SK-N-SH treated with all-trans-retinoic acid at 6 μM for 48 hours (cell line): ENCODE measurements at regions not wholly inside any gene's neighbourhood (a gene's known extent, or its start where the extent isn't known, plus 50 kb on each side); places are given as distances from the start of the nearest gene placed in this dataset.

ENCODE experiments used
- ATAC-seq: fragments of 200-7000 bp; cut with Tn5 transposase; 3 replicates; pipeline ENCODE4 v1.9.1; 2020; ENCODE audit warnings: mild to moderate bottlenecking, moderate library complexity
- ARNTL ChIP-seq: fragments of 450-650 bp; formaldehyde crosslinking; IDR thresholded peaks from 2 replicates; pipeline ENCODE4 v1.5.0; 2020; ENCODE audit warnings: low read depth, mild to moderate bottlenecking, moderate library complexity, borderline replicate concordance
- BACH2 ChIP-seq: fragments of 250-450 bp; sonication (Bioruptor Pico); IDR thresholded peaks from 2 replicates; pipeline ENCODE4 v1.9.0; 2021; ENCODE audit warnings: mild to moderate bottlenecking, borderline replicate concordance
- CSDC2 ChIP-seq: fragments of 250-450 bp; sonication (Bioruptor Pico); IDR thresholded peaks from 2 replicates; pipeline ENCODE4 v1.5.0; 2020; ENCODE audit warnings: mild to moderate bottlenecking, moderate library complexity
- CSRNP3 ChIP-seq: fragments of 250-450 bp; sonication (Bioruptor Pico); IDR thresholded peaks from 2 replicates; pipeline ENCODE4 v1.5.1; 2021; ENCODE audit warnings: mild to moderate bottlenecking, moderate library complexity
- ESRRG ChIP-seq: fragments of 250-450 bp; sonication (Bioruptor Pico); IDR thresholded peaks from 2 replicates; pipeline ENCODE4 v1.6.1; 2021; ENCODE audit warnings: mild to moderate bottlenecking
- GLIS3 ChIP-seq: fragments of 250-450 bp; sonication (Bioruptor Pico); IDR thresholded peaks from 2 replicates; pipeline ENCODE4 v1.5.0; 2020; ENCODE audit warnings: mild to moderate bottlenecking, moderate library complexity
- ISL1 ChIP-seq: fragments of 250-450 bp; sonication (Bioruptor Pico); IDR thresholded peaks from 2 replicates; pipeline ENCODE4 v2.1.2; 2022; ENCODE audit warnings: mild to moderate bottlenecking, moderate library complexity
- OSR1 ChIP-seq: fragments of 250-450 bp; sonication (Bioruptor Pico); IDR thresholded peaks from 2 replicates; pipeline ENCODE4 v1.8.0; 2022; ENCODE audit warnings: moderate library complexity, mild to moderate bottlenecking, inconsistent platforms
- POU6F1 ChIP-seq: fragments of 250-450 bp; sonication (Bioruptor Pico); IDR thresholded peaks from 2 replicates; pipeline ENCODE4 v1.8.0; 2021; ENCODE audit warnings: low read depth, mild to moderate bottlenecking, moderate library complexity, borderline replicate concordance
- PPARA ChIP-seq: fragments of 250-450 bp; sonication (Bioruptor Pico); IDR thresholded peaks from 2 replicates; pipeline ENCODE4 v1.5.0; 2020; ENCODE audit warnings: mild to moderate bottlenecking, borderline replicate concordance
- RARB ChIP-seq: fragments of 250-450 bp; sonication (Bioruptor Pico); IDR thresholded peaks from 2 replicates; pipeline ENCODE4 v1.8.0; 2021; ENCODE audit warnings: mild to moderate bottlenecking, moderate library complexity
- SNAI2 ChIP-seq: fragments of 250-450 bp; sonication (Bioruptor Pico); IDR thresholded peaks from 2 replicates; pipeline ENCODE4 v1.5.0; 2020; ENCODE audit warnings: mild to moderate bottlenecking, moderate library complexity
- TCF4 ChIP-seq: fragments of 250-450 bp; sonication (Bioruptor Pico); IDR thresholded peaks from 2 replicates; pipeline ENCODE4 v1.8.0; 2021; ENCODE audit warnings: mild to moderate bottlenecking, moderate library complexity, borderline replicate concordance
- TOX ChIP-seq: fragments of 250-450 bp; sonication (Bioruptor Pico); IDR thresholded peaks from 2 replicates; pipeline ENCODE4 v1.8.0; 2021; ENCODE audit warnings: mild to moderate bottlenecking, moderate library complexity, borderline replicate concordance
- TSHZ2 ChIP-seq: fragments of 250-450 bp; sonication (Bioruptor Pico); IDR thresholded peaks from 2 replicates; pipeline ENCODE4 v1.5.0; 2020; ENCODE audit warnings: mild to moderate bottlenecking, moderate library complexity
- ZC3H10 ChIP-seq: fragments of 250-450 bp; sonication (Bioruptor Pico); IDR thresholded peaks from 2 replicates; pipeline ENCODE4 v1.5.1; 2021; ENCODE audit warnings: mild to moderate bottlenecking, moderate library complexity
- ZFP3 ChIP-seq: fragments of 250-450 bp; sonication (Bioruptor Pico); IDR thresholded peaks from 2 replicates; pipeline ENCODE4 v1.5.0; 2020; ENCODE audit warnings: mild to moderate bottlenecking, moderate library complexity
- ZFP30 ChIP-seq: fragments of 450-650 bp; formaldehyde crosslinking; IDR thresholded peaks from 2 replicates; pipeline ENCODE4 v1.5.0; 2022; ENCODE audit warnings: mild to moderate bottlenecking, moderate library complexity
- ZNF565 ChIP-seq: fragments of 450-650 bp; formaldehyde crosslinking; conservative IDR thresholded peaks from 2 replicates; pipeline ENCODE4 v1.5.0; 2020; ENCODE audit warnings: low read depth, mild to moderate bottlenecking, moderate library complexity
- ZNF70 ChIP-seq: fragments of 450-650 bp; formaldehyde crosslinking; IDR thresholded peaks from 2 replicates; pipeline ENCODE4 v1.5.0; 2020; ENCODE audit warnings: mild to moderate bottlenecking, moderate library complexity
- ZNF8 ChIP-seq: fragments of 450-650 bp; formaldehyde crosslinking; IDR thresholded peaks from 2 replicates; pipeline ENCODE4 v1.5.0; 2020; ENCODE audit warnings: mild to moderate bottlenecking, moderate library complexity
- TF ChIP-seq, protein P1 (sequence below): fragments of 250-450 bp; sonication (Bioruptor Pico); IDR thresholded peaks from 2 replicates; pipeline ENCODE4 v1.5.1; 2020; ENCODE audit warnings: low read depth, mild to moderate bottlenecking, moderate library complexity
- TF ChIP-seq, protein P2 (sequence below): fragments of 250-450 bp; sonication (Bioruptor Pico); IDR thresholded peaks from 2 replicates; pipeline ENCODE4 v1.8.0; 2020; ENCODE audit warnings: mild to moderate bottlenecking, moderate library complexity, borderline replicate concordance

DNA sequence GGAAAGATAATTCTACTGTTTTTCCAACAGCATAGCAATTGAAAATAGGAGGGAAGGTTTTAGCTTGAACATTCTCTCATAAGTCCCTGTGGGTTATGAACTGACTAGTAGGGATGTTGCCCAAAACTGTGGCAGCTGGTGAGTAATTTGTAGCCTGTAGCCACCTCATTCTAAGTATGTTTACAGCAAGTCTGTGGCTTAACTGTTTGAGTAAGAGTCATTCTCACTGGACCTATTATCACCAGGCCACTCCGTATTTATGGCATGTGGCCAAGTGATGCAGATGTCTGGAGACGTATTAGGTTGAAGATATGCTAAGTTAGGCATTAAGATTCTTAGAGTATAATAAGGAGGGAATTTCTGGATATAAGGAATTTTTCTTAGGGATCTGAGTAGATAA, 458.3 kb downstream of the ETNK1 start (continued):
- no peak for TF ChIP-seq TSHZ2 (CRISPR knock-in tag)

- peak; percentile 66 for ATAC-seq
- TF ChIP-seq ISL1 (CRISPR knock-in tag) = peak; percentile 69
- no peak for TF ChIP-seq BACH2
- TF ChIP-seq POU6F1 (CRISPR knock-in tag) = no peak
- TF ChIP-seq ZFP30 (CRISPR knock-in tag) = no peak
- TF ChIP-seq SNAI2 = 0 out of 2 replicates have a peak, but pooled peaks have one; percentile 16
- no peak for TF ChIP-seq RARB (CRISPR knock-in tag)
- TF ChIP-seq ESRRG (CRISPR knock-in tag) = no peak
- no peak for TF ChIP-seq CSDC2 (CRISPR knock-in tag)
- peak; percentile 82 for TF ChIP-seq TSHZ2 (CRISPR knock-in tag)
- TF ChIP-seq TCF4 (CRISPR knock-in tag) = peak; percentile 97
- no peak for TF ChIP-seq ZC3H10 (CRISPR knock-in tag)
- no peak; the same call in 1 of the 2 replicates for TF ChIP-seq ARNTL (CRISPR knock-in tag)
- TF ChIP-seq ZNF8 (CRISPR knock-in tag) = peak; percentile 73
- no peak for TF ChIP-seq ZFP3 (CRISPR knock-in tag)
- no peak for TF ChIP-seq PPARA (CRISPR knock-in tag)
- no peak for TF ChIP-seq OSR1 (CRISPR knock-in tag)
- no peak for TF ChIP-seq CSRNP3 (CRISPR knock-in tag)
- TF ChIP-seq GLIS3 = no peak
- TF ChIP-seq, protein P1, sequence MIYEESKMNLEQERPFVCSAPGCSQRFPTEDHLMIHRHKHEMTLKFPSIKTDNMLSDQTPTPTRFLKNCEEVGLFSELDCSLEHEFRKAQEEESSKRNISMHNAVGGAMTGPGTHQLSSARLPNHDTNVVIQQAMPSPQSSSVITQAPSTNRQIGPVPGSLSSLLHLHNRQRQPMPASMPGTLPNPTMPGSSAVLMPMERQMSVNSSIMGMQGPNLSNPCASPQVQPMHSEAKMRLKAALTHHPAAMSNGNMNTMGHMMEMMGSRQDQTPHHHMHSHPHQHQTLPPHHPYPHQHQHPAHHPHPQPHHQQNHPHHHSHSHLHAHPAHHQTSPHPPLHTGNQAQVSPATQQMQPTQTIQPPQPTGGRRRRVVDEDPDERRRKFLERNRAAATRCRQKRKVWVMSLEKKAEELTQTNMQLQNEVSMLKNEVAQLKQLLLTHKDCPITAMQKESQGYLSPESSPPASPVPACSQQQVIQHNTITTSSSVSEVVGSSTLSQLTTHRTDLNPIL (CRISPR knock-in tag) = peak; percentile 24; the same call in 1 of the 2 replicates
- no peak for TF ChIP-seq ZNF70 (CRISPR knock-in tag)
- TF ChIP-seq, protein P2, sequence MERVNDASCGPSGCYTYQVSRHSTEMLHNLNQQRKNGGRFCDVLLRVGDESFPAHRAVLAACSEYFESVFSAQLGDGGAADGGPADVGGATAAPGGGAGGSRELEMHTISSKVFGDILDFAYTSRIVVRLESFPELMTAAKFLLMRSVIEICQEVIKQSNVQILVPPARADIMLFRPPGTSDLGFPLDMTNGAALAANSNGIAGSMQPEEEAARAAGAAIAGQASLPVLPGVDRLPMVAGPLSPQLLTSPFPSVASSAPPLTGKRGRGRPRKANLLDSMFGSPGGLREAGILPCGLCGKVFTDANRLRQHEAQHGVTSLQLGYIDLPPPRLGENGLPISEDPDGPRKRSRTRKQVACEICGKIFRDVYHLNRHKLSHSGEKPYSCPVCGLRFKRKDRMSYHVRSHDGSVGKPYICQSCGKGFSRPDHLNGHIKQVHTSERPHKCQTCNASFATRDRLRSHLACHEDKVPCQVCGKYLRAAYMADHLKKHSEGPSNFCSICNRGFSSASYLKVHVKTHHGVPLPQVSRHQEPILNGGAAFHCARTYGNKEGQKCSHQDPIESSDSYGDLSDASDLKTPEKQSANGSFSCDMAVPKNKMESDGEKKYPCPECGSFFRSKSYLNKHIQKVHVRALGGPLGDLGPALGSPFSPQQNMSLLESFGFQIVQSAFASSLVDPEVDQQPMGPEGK (CRISPR knock-in tag) = no peak
- TF ChIP-seq TOX (CRISPR knock-in tag) = no peak
- no peak for TF ChIP-seq ZNF565
Measured at GRCh38 chr12:23084236-23084995, 459.4 kb downstream of the ETNK1 start.
